ENCODE measurements at regions not wholly inside any gene's neighbourhood (a gene's known extent, or its start where the extent isn't known, plus 50 kb on each side); places are given as distances from the start of the nearest gene placed in this dataset.

GRCh38 chr12:82186282-82186681 is 171.9 kb downstream of the CCDC59 start:
- Histone ChIP-seq H3K4me3 (ENCODE audit: low read length) (no peak overlapping the region), H3K27me3 (ENCODE audit: insufficient read depth, low read length, poor library complexity, severe bottlenecking) (no peaks in the 10 kb centered on the region), H3K9me3 (ENCODE audit: low read length) (no peaks in the 10 kb centered on the region), H3K36me3 (ENCODE audit: insufficient read depth, low read length) (no peaks in the 10 kb centered on the region), H3K4me1 (ENCODE audit: insufficient read depth, low read length) (no peaks in the 10 kb centered on the region), H3K27ac (ENCODE audit: low read depth, low read length) (no peak overlapping the region)
- POLR2A ChIA-PET = no interaction called here
- peaks cover 2 to 19% (median 6%) of the 10 kb centered on the region in 5 donors for H3K9me3 Mint-ChIP-seq
- no peak overlapping the region for H3K27ac Mint-ChIP-seq
- no peak overlapping the region for H3K4me3 Mint-ChIP-seq
- CTCF ChIA-PET = no interaction called here
- H3K4me1 Mint-ChIP-seq = no peaks in the 10 kb centered on the region
- no peak for DNase-seq
- H3K36me3 Mint-ChIP-seq = no peaks in the 10 kb centered on the region
- H3K27me3 Mint-ChIP-seq = no peaks in the 10 kb centered on the region

DNA sequence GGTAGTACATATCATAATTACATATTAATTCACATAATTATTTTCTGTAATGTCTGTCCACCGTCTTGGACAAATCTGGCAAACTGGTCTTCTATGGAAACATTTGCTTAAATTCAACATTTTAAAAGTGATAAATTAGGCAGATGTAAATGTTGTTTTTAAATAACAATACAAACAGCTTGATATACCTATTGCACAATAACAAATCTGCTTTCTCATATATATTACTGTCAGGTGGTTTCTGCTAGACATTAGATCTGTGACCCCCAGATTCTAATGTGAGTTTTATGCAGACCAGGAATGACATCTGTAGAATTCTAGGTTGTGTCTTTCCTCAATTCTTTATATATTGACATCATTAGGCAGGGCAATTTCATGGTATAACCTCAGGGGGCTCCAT is 173.3 kb downstream of the CCDC59 start:
- no peaks in the 10 kb centered on the region for H3K4me1 Mint-ChIP-seq
- H3K4me3 Mint-ChIP-seq = no peak overlapping the region
- no peaks in the 10 kb centered on the region for H3K27me3 Mint-ChIP-seq
- no peaks in the 10 kb centered on the region for H3K36me3 Mint-ChIP-seq
- Histone ChIP-seq H3K9me3 (ENCODE audit: low read length) (no peaks in the 10 kb centered on the region), H3K27ac (ENCODE audit: low read depth, low read length) (no peak overlapping the region), H3K36me3 (ENCODE audit: insufficient read depth, low read length) (no peaks in the 10 kb centered on the region), H3K27me3 (ENCODE audit: insufficient read depth, low read length, poor library complexity, severe bottlenecking) (no peaks in the 10 kb centered on the region), H3K4me3 (ENCODE audit: low read length) (no peak overlapping the region), H3K4me1 (ENCODE audit: insufficient read depth, low read length) (no peaks in the 10 kb centered on the region)
- peaks cover 2 to 17% (median 6%) of the 10 kb centered on the region in 5 donors for H3K9me3 Mint-ChIP-seq
- no peak overlapping the region for H3K27ac Mint-ChIP-seq
- DNase-seq = no peak
- ChIA-PET CTCF (no interaction called here), POLR2A (no interaction called here)

DNA sequence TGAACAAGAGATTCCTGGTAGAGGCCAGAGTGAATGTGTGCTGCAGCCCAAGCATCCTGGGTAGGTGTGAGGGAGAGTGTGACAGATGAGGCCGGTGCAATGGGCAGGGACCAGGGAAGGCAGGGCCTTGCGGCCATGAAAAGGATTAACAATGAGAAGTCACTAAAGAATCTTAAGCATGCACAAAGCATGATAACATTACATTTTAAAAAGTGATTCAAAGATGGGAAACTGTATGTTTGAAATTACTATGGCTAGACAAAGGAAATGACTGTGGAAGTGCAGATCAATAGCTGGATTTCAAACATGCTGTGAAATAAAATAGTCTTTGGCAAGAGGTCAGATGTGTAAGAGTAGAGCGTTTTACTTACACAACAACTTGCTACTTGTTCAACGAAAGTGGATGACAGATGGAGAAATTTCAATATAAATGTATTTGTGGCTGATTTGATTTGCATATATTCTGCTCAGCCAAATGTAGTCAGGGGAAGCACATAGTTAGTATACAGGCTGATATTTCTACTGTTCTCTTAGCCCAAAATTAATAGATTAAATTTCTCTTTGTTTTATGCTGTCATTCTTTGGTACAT is 175.5 kb downstream of the CCDC59 start:
- POLR2A ChIA-PET = no interaction called here
- no peak for DNase-seq
- H3K36me3 Mint-ChIP-seq = no peaks in the 10 kb centered on the region
- Histone ChIP-seq H3K27me3 (ENCODE audit: insufficient read depth, low read length, poor library complexity, severe bottlenecking) (no peaks in the 10 kb centered on the region), H3K4me1 (ENCODE audit: insufficient read depth, low read length) (no peaks in the 10 kb centered on the region), H3K27ac (ENCODE audit: low read depth, low read length) (no peak overlapping the region), H3K36me3 (ENCODE audit: insufficient read depth, low read length) (no peaks in the 10 kb centered on the region), H3K9me3 (ENCODE audit: low read length) (no peaks in the 10 kb centered on the region), H3K4me3 (ENCODE audit: low read length) (no peak overlapping the region)
- no peaks in the 10 kb centered on the region for H3K27me3 Mint-ChIP-seq
- peaks cover 2 to 14% (median 4%) of the 10 kb centered on the region in 5 donors for H3K9me3 Mint-ChIP-seq
- CTCF ChIA-PET = no interaction called here
- no peak overlapping the region for H3K4me3 Mint-ChIP-seq
- no peak overlapping the region for H3K27ac Mint-ChIP-seq
- no peaks in the 10 kb centered on the region for H3K4me1 Mint-ChIP-seq

GRCh38 chr12:82176761-82177490 is 181.3 kb downstream of the CCDC59 start:
- H3K9me3 ChIP-seq (ENCODE audit: low read length) = no peaks in the 10 kb centered on the region
- ChIA-PET CTCF (no interaction called here), POLR2A (no interaction called here)
- no peak overlapping the region for H3K27ac Mint-ChIP-seq
- no peaks in the 10 kb centered on the region for H3K4me1 ChIP-seq (ENCODE audit: insufficient read depth, low read length)
- no peak overlapping the region for H3K4me3 Mint-ChIP-seq
- no peaks in the 10 kb centered on the region for H3K27me3 Mint-ChIP-seq
- DNase-seq = no peak
- H3K9me3 Mint-ChIP-seq = peaks cover 0 to under 1% (median 0%) of the 10 kb centered on the region in 5 donors
- H3K4me3 ChIP-seq (ENCODE audit: low read length) = no peak overlapping the region
- no peaks in the 10 kb centered on the region for H3K4me1 Mint-ChIP-seq
- H3K36me3 Mint-ChIP-seq = no peaks in the 10 kb centered on the region
- no peaks in the 10 kb centered on the region for H3K36me3 ChIP-seq (ENCODE audit: insufficient read depth, low read length)
- H3K27ac ChIP-seq (ENCODE audit: low read depth, low read length) = no peak overlapping the region
- H3K27me3 ChIP-seq (ENCODE audit: insufficient read depth, low read length, poor library complexity, severe bottlenecking) = no peaks in the 10 kb centered on the region

GRCh38 chr12:82176026-82176425 is 182.2 kb downstream of the CCDC59 start:
- Mint-ChIP-seq H3K36me3 (no peaks in the 10 kb centered on the region), H3K27me3 (no peaks in the 10 kb centered on the region), H3K27ac (no peak overlapping the region), H3K4me1 (no peaks in the 10 kb centered on the region), H3K4me3 (no peak overlapping the region), H3K9me3 (peaks cover 0 to 2% (median 0%) of the 10 kb centered on the region in 5 donors)
- no peak for DNase-seq
- Histone ChIP-seq H3K9me3 (ENCODE audit: low read length) (no peaks in the 10 kb centered on the region), H3K27me3 (ENCODE audit: insufficient read depth, low read length, poor library complexity, severe bottlenecking) (no peaks in the 10 kb centered on the region), H3K4me3 (ENCODE audit: low read length) (no peak overlapping the region), H3K27ac (ENCODE audit: low read depth, low read length) (no peak overlapping the region), H3K36me3 (ENCODE audit: insufficient read depth, low read length) (no peaks in the 10 kb centered on the region), H3K4me1 (ENCODE audit: insufficient read depth, low read length) (no peaks in the 10 kb centered on the region)
- POLR2A ChIA-PET = no interaction called here
- CTCF ChIA-PET = no interaction called here

- Histone ChIP-seq H3K9me3 (ENCODE audit: low read length) (no peaks in the 10 kb centered on the region), H3K27me3 (ENCODE audit: insufficient read depth, low read length, poor library complexity, severe bottlenecking) (no peaks in the 10 kb centered on the region), H3K27ac (ENCODE audit: low read depth, low read length) (no peak overlapping the region), H3K36me3 (ENCODE audit: insufficient read depth, low read length) (no peaks in the 10 kb centered on the region), H3K4me3 (ENCODE audit: low read length) (no peak overlapping the region), H3K4me1 (ENCODE audit: insufficient read depth, low read length) (no peaks in the 10 kb centered on the region)
- no peaks in the 10 kb centered on the region for H3K4me1 Mint-ChIP-seq
- POLR2A ChIA-PET = no interaction called here
- no peak for DNase-seq
- H3K36me3 Mint-ChIP-seq = no peaks in the 10 kb centered on the region
- CTCF ChIA-PET = no interaction called here
- H3K4me3 Mint-ChIP-seq = no peak overlapping the region
- H3K27me3 Mint-ChIP-seq = peaks cover 0 to 1% of the 10 kb centered on the region in 2 donors
- no peak overlapping the region for H3K27ac Mint-ChIP-seq
- H3K9me3 Mint-ChIP-seq = peaks cover 0 to 10% (median 0%) of the 10 kb centered on the region in 5 donors
Observed at GRCh38 chr12:82174936-82175335, 183.3 kb downstream of the CCDC59 start.

- H3K9me3 ChIP-seq (ENCODE audit: low read length) = no peaks in the 10 kb centered on the region
- H3K36me3 ChIP-seq (ENCODE audit: insufficient read depth, low read length) = no peaks in the 10 kb centered on the region
- peaks cover 0 to 10% (median 0%) of the 10 kb centered on the region in 5 donors for H3K9me3 Mint-ChIP-seq
- no peaks in the 10 kb centered on the region for H3K4me1 ChIP-seq (ENCODE audit: insufficient read depth, low read length)
- no peak overlapping the region for H3K4me3 ChIP-seq (ENCODE audit: low read length)
- peaks cover 0 to 1% of the 10 kb centered on the region in 2 donors for H3K27me3 Mint-ChIP-seq
- DNase-seq = no peak
- POLR2A ChIA-PET = no interaction called here
- H3K27ac ChIP-seq (ENCODE audit: low read depth, low read length) = no peak overlapping the region
- no peaks in the 10 kb centered on the region for H3K4me1 Mint-ChIP-seq
- H3K4me3 Mint-ChIP-seq = no peak overlapping the region
- no peaks in the 10 kb centered on the region for H3K36me3 Mint-ChIP-seq
- no peak overlapping the region for H3K27ac Mint-ChIP-seq
- CTCF ChIA-PET = no interaction called here
- no peaks in the 10 kb centered on the region for H3K27me3 ChIP-seq (ENCODE audit: insufficient read depth, low read length, poor library complexity, severe bottlenecking)
Observed at GRCh38 chr12:82174383-82174782, 183.8 kb downstream of the CCDC59 start.

DNA sequence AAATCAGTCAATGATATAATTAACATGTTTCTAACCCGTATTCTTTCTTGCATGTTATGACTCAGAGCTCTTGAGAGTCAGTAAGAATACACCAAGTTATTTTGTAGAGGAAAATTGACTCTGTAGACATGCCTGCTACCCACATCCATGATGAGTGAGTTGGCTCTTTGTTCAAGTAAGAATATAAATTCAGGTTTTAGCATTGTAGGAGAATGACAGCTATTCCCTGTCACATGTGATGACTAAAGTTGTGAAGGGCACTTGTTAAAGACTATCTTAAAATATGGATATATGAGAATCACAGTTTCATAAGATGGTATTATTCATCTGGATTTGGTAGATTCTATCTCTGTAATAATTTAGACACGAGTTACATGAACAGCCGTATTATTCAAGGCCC is 209.1 kb downstream of the CCDC59 start:
- no peaks in the 10 kb centered on the region for H3K27me3 ChIP-seq (ENCODE audit: insufficient read depth, low read length, poor library complexity, severe bottlenecking)
- ChIA-PET POLR2A (no interaction called here), CTCF (no interaction called here)
- Mint-ChIP-seq H3K9me3 (peaks cover 2 to 25% (median 2%) of the 10 kb centered on the region in 5 donors), H3K36me3 (no peaks in the 10 kb centered on the region), H3K27me3 (no peaks in the 10 kb centered on the region), H3K27ac (no peak overlapping the region), H3K4me3 (no peak overlapping the region), H3K4me1 (no peaks in the 10 kb centered on the region)
- H3K36me3 ChIP-seq (ENCODE audit: insufficient read depth, low read length) = no peaks in the 10 kb centered on the region
- H3K9me3 ChIP-seq (ENCODE audit: low read length) = no peaks in the 10 kb centered on the region
- no peak overlapping the region for H3K4me3 ChIP-seq (ENCODE audit: low read length)
- DNase-seq = no peak
- no peaks in the 10 kb centered on the region for H3K4me1 ChIP-seq (ENCODE audit: insufficient read depth, low read length)
- H3K27ac ChIP-seq (ENCODE audit: low read depth, low read length) = no peak overlapping the region

Measured in CD8-positive, alpha-beta memory T cell (primary cell).